GM12892 (cell line): ENCODE measurements at regions not wholly inside any gene's neighbourhood (a gene's known extent, or its start where the extent isn't known, plus 50 kb on each side); places are given as distances from the start of the nearest gene placed in this dataset.

Experiments
- POLR2AphosphoS5 ChIP-seq: IDR thresholded peaks from 2 replicates; pipeline ENCODE4 v1.6.1; 2011; ENCODE audit warnings: low read depth, low read length, control low read depth
- TAF1 ChIP-seq: IDR thresholded peaks from 2 replicates; pipeline ENCODE4 v1.6.1; 2011; ENCODE audit warnings: low read depth, mild to moderate bottlenecking, control low read depth, low read length, borderline replicate concordance

DNA sequence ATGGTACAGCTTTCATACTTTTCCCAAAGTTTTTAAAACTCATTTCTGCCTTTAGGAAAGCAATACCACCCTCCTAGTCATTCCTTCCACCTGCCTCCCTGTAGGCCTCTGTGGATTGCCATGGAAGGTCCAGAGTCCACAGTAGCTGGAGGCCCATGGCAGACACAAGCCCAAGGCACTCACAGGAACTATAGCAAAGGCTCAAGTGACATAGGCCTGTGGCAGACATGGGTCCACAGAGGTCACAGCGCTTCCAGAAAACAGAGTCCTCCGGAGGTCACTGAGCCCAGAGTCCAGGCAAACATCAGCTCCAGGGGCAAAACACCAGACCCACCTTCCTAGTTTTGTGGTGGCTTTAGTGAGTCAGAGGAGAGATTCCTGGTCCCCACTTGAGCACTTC is 147.6 kb upstream of the ATP6AP2 start:
- TF ChIP-seq POLR2AphosphoS5 = no peak
- TF ChIP-seq TAF1 = no peak
